Psoas muscle (tissue), 7 donors: ENCODE measurements at regions not wholly inside any gene's neighbourhood (a gene's known extent, or its start where the extent isn't known, plus 50 kb on each side); places are given as distances from the start of the nearest gene placed in this dataset.
A peak's percentile ranks its signal among the peaks of the same experiment; 100 is the strongest.

Source experiments
- ATAC-seq, 4 donors: fragments of 200-7000 bp; cut with Tn5 transposase; one replicate each; pipeline ENCODE4 v1.9.1; 2020; ENCODE audit warnings: moderate library complexity in 3 of 4, mild to moderate bottlenecking in 2 of 4
- DNase-seq, 2 donors: peaks; one replicate each; pipeline ENCODE4 v3.0.0-alpha.2; 2020
- H3K27ac ChIP-seq: fragments of 200-600 bp; one replicate; pipeline ENCODE4 v1.8.0; 2022
- H3K27me3 ChIP-seq, 3 donors: fragments of 200-600 bp in 1 of 3; one replicate each; pipeline versions ENCODE4 v1.6.1 to v1.8.0; 2013 to 2022; ENCODE audit warnings: low read length in 2 of 3, mild to moderate bottlenecking in 2 of 3, moderate library complexity in 1 of 3; ENCODE audit not compliant: insufficient read depth in 3 of 3
- H3K36me3 ChIP-seq, 2 donors: fragments of 200-600 bp in 1 of 2; one replicate each; pipeline versions ENCODE4 v1.6.1 to v1.8.0; 2013 to 2022; ENCODE audit warnings: low read depth in 1 of 2, mild to moderate bottlenecking in 1 of 2, moderate library complexity in 1 of 2; ENCODE audit not compliant: insufficient read depth in 1 of 2
- H3K4me1 ChIP-seq: fragments of 200-600 bp; one replicate; pipeline ENCODE4 v1.8.0; 2022
- H3K4me3 ChIP-seq: fragments of 200-600 bp; one replicate; pipeline ENCODE4 v1.8.0; 2022; ENCODE audit warnings: mild to moderate bottlenecking
- H3K9me3 ChIP-seq: fragments of 200-600 bp; one replicate; pipeline ENCODE4 v1.8.0; 2022
- WGBS, 3 donors: extraction: QIAGEN DNeasy Blood & Tissue Kit; methylation state at CpG; one replicate each; pipeline versions ENCODE4 v1.1.6 to v1.1.7; 2013; 5-methylcytosine and 5-hydroxymethylcytosine counted together
- intact Hi-C, 2 donors: fragments of 100-400 bp; cut with DNase I; formaldehyde crosslinking; loops; one replicate each; pipeline versions ENCODE4 v1.11.0 to v1.14.2; 2022
- TF ChIP-seq, protein P1 (sequence below): fragments of 200-600 bp; IDR thresholded peaks from one replicate; pipeline ENCODE4 v1.8.0; 2022; ENCODE audit warnings: antibody characterized with exemption
- donor health status: healthy with polysubstance abuse.
- donor health status: DM: no; HTN: no; CAD: no; lungs with moderate emphysema.
- donor health status: Bipolar disorder and iron deficiency.
- donor health status: healthy.
- donor health status: DM: yes; HTN: yes; CAD: no.
- donor health status: DM: no; HTN: no; CAD: no.
- donor health status: DM: yes; HTN: yes; CAD: no.

DNA sequence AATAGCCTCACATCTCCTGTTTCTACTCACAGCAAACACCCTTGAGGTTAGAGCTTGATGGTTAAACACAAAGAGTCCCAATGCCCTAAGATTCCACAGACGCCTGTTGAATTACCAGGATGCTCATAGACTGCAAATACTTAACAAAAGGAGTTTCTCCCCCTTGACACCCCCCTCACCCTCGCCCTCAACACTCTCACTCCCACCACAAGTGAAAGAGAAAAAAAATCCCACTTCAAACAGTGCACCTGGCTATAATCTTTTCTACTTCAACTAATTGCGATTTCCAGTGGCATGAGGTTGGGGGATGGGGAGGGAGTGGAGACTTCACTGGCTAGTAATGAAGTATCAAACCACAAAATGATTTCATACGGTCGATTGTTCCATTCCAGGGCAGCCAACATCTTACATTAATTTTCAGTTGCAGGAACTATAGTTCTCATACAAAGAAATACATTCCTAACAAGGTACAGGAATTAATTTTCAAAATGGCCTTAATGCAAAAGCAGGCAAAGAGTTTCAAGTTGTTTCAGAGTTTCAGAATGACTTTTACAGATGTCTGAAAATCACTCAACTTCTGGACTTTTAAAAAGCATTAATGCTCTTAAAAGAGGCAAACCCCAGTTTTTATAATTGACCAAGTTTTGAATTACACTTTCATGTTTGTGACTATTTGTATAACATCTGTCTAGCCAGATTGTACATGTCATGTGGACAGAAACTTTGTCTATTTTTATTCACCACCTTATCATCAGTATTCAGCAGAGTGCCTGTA is 390.7 kb downstream of the C12orf75 start:
- Histone ChIP-seq H3K9me3 (no peaks in the 10 kb centered on the region), H3K4me1 (no peaks in the 10 kb centered on the region), H3K27ac (no peak overlapping the region), H3K4me3 (no peak overlapping the region), H3K27me3 (no peaks in the 10 kb centered on the region), H3K36me3 (no peaks in the 10 kb centered on the region)
- 73 to 74% (median 73%) methylated on average over 5 of the region's 5 CpGs for WGBS, 3 donors
- ATAC-seq (no peak), DNase-seq (no peak)
- intact Hi-C loops = no loop called here
- TF ChIP-seq, protein P1, sequence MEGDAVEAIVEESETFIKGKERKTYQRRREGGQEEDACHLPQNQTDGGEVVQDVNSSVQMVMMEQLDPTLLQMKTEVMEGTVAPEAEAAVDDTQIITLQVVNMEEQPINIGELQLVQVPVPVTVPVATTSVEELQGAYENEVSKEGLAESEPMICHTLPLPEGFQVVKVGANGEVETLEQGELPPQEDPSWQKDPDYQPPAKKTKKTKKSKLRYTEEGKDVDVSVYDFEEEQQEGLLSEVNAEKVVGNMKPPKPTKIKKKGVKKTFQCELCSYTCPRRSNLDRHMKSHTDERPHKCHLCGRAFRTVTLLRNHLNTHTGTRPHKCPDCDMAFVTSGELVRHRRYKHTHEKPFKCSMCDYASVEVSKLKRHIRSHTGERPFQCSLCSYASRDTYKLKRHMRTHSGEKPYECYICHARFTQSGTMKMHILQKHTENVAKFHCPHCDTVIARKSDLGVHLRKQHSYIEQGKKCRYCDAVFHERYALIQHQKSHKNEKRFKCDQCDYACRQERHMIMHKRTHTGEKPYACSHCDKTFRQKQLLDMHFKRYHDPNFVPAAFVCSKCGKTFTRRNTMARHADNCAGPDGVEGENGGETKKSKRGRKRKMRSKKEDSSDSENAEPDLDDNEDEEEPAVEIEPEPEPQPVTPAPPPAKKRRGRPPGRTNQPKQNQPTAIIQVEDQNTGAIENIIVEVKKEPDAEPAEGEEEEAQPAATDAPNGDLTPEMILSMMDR = no peak

DNA sequence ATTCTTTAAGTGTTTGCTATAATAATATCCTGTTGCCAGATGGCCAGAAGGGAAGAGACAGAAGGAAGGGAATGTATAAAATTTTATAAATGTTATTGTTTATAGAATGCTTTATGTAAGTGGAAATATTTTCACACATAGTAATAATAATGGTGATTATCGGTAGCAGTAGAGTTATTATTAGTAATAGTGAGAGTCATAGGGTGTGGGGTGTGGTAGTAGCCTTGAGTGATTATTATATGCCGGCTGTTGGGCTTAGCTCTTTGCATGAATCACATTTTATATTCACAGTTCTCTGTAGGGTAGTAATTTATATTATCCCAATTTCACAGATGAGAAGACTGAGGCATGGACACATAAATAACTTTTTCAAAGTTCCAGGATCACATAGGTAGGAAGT is 391.4 kb downstream of the C12orf75 start:
- WGBS, 3 donors = 78 to 84% (median 83%) methylated on average over 2 of the region's 2 CpGs
- Histone ChIP-seq H3K9me3 (no peaks in the 10 kb centered on the region), H3K4me3 (no peak overlapping the region), H3K27ac (no peak overlapping the region), H3K4me1 (no peaks in the 10 kb centered on the region), H3K27me3 (no peaks in the 10 kb centered on the region), H3K36me3 (no peaks in the 10 kb centered on the region)
- no peak for DNase-seq
- no peak for ATAC-seq
- TF ChIP-seq, protein P1 = no peak
- intact Hi-C loops = no loop called here

DNA sequence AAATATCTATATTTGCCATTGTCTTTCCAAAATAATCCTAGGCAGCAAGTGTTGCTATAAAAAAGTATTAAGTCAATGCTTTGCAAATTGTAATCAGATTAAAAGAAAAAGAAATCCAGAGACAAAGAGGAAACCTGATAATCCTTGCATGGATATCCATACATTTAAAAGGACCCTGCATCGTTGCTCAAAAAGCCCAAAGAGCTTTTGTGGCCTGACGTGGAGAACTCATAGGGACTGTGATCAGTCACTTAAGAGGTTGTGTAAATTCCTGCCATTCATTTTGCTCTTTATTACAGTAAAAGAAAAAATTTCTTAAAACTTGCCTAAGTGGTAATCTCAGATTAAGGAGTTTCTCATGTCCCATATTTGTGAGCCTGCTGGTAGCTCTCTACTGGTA is 392.6 kb downstream of the C12orf75 start:
- DNase-seq = no peak
- no peaks in the 10 kb centered on the region for H3K27me3 ChIP-seq
- H3K9me3 ChIP-seq = no peaks in the 10 kb centered on the region
- WGBS, 3 donors = 88 to 96% (median 95%) methylated on average over 2 of the region's 2 CpGs
- no peaks in the 10 kb centered on the region for H3K4me1 ChIP-seq
- no peak for ATAC-seq
- intact Hi-C loops = no loop called here
- TF ChIP-seq, protein P1 = no peak
- H3K4me3 ChIP-seq = no peak overlapping the region
- H3K36me3 ChIP-seq = no peaks in the 10 kb centered on the region
- H3K27ac ChIP-seq = no peak overlapping the region

DNA sequence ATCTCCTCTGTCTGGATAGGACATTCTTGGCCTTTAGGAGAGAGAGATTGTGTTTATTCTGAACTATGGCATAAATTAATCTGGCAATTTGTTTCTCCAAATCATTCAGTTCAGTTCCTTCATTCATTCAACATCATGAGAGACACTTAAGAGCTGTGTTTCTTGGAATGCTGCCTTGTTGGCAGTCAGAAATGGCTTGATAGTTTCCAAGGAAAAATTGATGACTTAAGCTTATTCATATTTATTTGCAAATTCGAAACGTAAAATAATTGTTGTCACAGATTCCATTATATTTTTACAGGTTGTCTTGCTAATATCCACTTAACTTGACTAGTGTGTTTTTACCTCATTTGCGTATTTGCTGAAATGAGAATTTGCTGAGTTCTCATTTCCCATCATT is 393.0 kb downstream of the C12orf75 start:
- Histone ChIP-seq H3K4me3 (no peak overlapping the region), H3K36me3 (no peaks in the 10 kb centered on the region), H3K9me3 (no peaks in the 10 kb centered on the region), H3K27me3 (no peaks in the 10 kb centered on the region), H3K27ac (no peak overlapping the region), H3K4me1 (no peaks in the 10 kb centered on the region)
- TF ChIP-seq, protein P1 = no peak
- no peak for ATAC-seq
- WGBS, 3 donors = 86 to 91% (median 86%) methylated on average over 3 of the region's 3 CpGs
- intact Hi-C loops = no loop called here
- DNase-seq = no peak

DNA sequence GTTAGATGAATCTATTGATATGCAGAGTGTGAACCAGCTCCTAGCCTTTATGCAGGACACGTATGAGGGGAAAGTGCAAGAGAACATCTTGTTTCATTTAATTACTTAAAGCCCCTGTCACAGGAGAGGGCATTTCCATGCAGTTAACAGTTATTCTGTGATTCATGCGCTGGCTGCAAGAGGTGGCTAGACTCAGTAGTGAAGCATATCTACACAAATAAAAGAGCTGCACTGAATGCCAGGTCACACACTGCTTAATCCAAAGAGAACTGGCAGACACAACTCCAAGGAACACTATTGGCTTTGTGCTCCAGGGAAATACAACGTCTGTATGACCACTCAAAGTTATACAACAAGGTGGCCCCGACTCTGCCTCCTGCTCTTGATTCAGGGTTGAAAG is 394.1 kb downstream of the C12orf75 start:
- H3K27me3 ChIP-seq = no peaks in the 10 kb centered on the region
- 27 to 54% (median 37%) methylated on average over 4 of the region's 4 CpGs for WGBS, 3 donors
- H3K27ac ChIP-seq = no peak overlapping the region
- DNase-seq (no peak), ATAC-seq (peak in 1 of 4 donors; percentile 59)
- TF ChIP-seq, protein P1 = no peak
- intact Hi-C loops = no loop called here
- H3K9me3 ChIP-seq = no peaks in the 10 kb centered on the region
- no peaks in the 10 kb centered on the region for H3K4me1 ChIP-seq
- H3K4me3 ChIP-seq = no peak overlapping the region
- H3K36me3 ChIP-seq = no peaks in the 10 kb centered on the region
